MM.1S (cell line): ENCODE measurements at regions not wholly inside any gene's neighbourhood (a gene's known extent, or its start where the extent isn't known, plus 50 kb on each side); places are given as distances from the start of the nearest gene placed in this dataset.

Source experiments
- EZH2 ChIP-seq: fragments of 300-600 bp; sonication (generic); optimal IDR thresholded peaks from 2 replicates; pipeline ENCODE3; 2017; ENCODE audit warnings: low read depth, mild to moderate bottlenecking, antibody characterized with exemption, low read length, mixed read lengths
- TF ChIP-seq, protein P1 (sequence below): fragments of 300-600 bp; sonication (generic); IDR thresholded peaks from 2 replicates; pipeline ENCODE4 v1.5.1; 2016; ENCODE audit warnings: antibody characterized with exemption, low read length, mixed read lengths

DNA sequence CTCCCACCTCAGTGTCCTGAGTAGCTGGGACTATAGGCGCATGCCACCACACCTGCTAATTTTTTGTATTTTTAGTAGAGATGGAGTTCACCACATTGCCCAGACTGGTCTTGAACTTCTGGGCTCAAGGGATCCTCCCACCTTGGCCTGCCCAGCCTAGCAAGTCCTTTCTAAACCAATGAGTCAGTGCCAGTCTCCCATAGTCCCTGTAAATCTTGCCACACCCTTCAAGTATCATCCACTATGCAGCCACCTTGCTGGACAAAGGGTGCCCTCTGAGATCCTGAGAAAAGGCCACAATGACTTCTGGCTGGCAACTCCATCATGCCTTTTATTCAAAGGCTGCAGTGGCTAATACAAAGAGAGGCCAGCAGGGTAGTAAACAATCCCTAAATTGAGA is 184.0 kb downstream of the ABHD5 start:
- TF ChIP-seq, protein P1, sequence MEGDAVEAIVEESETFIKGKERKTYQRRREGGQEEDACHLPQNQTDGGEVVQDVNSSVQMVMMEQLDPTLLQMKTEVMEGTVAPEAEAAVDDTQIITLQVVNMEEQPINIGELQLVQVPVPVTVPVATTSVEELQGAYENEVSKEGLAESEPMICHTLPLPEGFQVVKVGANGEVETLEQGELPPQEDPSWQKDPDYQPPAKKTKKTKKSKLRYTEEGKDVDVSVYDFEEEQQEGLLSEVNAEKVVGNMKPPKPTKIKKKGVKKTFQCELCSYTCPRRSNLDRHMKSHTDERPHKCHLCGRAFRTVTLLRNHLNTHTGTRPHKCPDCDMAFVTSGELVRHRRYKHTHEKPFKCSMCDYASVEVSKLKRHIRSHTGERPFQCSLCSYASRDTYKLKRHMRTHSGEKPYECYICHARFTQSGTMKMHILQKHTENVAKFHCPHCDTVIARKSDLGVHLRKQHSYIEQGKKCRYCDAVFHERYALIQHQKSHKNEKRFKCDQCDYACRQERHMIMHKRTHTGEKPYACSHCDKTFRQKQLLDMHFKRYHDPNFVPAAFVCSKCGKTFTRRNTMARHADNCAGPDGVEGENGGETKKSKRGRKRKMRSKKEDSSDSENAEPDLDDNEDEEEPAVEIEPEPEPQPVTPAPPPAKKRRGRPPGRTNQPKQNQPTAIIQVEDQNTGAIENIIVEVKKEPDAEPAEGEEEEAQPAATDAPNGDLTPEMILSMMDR = no peak
- TF ChIP-seq EZH2 = no peak
